Activated CD4-positive, CD25-positive, alpha-beta regulatory T cell treated with anti-CD3 and anti-CD28 coated beads, Interleukin-2, amount 50 U/mL, for 24 hours (primary cell): ENCODE measurements at regions not wholly inside any gene's neighbourhood (a gene's known extent, or its start where the extent isn't known, plus 50 kb on each side); places are given as distances from the start of the nearest gene placed in this dataset.

Source experiments
- ATAC-seq, 2 donors: fragments of 150-1000 bp; cut with Tn5 transposase; one replicate each; pipeline ENCODE4 v1.10.0; 2021; ENCODE audit warnings: mild to moderate bottlenecking in 1 of 2, moderate library complexity in 1 of 2

DNA sequence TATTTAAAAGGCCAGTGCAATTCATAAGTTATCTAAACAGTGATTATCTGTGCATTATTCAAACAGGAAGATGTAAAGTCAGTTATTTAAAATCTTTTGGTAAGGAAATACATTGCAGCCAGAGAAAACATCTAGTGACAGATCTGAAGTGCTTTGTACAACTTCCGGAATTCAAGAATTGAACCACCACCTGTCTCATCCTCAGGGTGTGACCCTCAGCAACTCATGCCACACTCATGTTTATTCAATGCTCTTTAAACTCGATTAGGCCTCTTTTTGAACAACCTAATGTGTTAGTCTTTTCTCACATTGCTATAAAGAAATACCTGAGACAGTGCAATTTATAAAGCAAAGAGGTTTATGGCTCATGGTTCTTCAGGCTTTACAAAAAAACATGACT is 62.6 kb upstream of the GGTLC1 start:
- ATAC-seq = no peak

DNA sequence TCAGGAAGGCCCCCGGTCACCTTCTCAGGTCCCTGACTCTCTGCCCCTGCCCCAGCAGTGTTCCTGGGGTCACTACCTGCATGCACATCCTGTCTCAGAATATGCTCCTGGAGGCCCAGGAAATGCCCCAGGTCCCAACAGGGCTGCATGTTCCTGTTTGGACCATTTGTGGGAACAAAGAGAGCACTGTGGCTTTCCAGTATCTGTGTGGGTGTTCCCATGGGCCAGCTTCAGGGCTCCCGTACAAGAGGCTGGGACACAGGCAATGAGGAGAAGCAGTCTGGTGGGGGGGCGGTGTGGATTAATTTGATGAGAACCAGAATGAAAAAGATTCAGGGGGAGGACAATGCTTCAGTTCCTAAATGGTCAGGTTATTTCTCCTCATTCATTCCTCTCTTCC is 61.5 kb upstream of the GGTLC1 start:
- no peak for ATAC-seq

GRCh38 chr20:24049081-24049480 is 60.5 kb upstream of the GGTLC1 start:
- ATAC-seq = peak; percentile 23 to 43

- ATAC-seq = no peak
Observed at GRCh38 chr20:24048024-24048611, 59.5 kb upstream of the GGTLC1 start.

- ATAC-seq = no peak
Observed at GRCh38 chr20:24046888-24047287, 58.3 kb upstream of the GGTLC1 start.

DNA sequence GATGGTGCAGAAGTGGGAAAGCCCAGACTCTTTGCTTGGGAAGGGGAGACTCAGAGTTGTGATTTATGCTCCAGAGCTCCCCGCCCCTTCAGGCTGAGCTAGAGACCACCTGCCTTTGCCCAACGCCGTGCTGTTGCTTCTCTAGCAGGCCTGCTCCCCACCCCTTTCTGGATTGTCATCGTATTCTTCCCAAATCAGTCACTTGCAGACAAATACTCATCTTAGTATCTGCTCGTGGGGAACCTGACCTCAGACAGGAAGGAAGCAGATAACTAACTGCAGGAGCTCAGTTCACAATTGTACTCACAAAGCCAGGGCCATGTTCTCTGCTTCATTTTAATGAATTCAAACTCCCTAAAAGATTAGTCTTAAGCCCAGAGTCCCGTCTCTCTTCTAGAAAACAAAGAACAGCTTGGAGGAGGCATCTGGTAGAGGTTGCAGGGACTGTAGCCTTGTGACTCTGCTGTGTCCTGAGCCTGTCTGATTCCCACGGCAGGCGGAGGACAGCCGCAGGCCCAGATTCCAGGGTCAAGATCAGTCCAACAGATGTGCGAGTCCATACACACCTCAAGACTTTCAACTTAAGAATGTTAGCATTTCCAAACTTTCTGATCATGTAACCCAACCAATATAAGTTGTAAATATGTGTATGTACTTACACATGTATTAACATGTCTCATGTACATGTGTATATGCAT is 57.2 kb upstream of the GGTLC1 start:
- peak; percentile 40 to 60 for ATAC-seq

- no peak for ATAC-seq
Observed at GRCh38 chr20:24043294-24043693, 54.7 kb upstream of the GGTLC1 start.

DNA sequence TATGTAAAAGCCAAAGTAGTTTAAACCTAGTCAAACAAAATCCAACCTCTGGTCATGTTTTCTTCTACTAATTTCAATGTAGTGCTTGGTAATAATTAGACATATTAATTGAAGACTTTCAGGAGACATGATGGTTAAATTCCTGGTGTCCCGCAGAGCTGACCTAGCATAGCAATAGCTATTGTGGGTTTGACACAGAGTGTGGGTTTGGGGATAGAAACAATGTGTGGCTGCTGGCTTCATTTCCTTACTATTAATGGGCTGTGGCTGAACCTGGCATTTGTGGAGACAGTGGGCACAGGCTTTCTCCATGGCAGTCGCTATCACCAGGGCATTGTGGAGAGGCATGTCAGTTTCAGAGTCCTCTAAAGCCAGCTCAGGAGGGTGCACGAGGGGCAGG is 54.1 kb upstream of the GGTLC1 start:
- no peak for ATAC-seq

GRCh38 chr20:24040896-24041459 is 52.4 kb upstream of the GGTLC1 start:
- no peak for ATAC-seq

DNA sequence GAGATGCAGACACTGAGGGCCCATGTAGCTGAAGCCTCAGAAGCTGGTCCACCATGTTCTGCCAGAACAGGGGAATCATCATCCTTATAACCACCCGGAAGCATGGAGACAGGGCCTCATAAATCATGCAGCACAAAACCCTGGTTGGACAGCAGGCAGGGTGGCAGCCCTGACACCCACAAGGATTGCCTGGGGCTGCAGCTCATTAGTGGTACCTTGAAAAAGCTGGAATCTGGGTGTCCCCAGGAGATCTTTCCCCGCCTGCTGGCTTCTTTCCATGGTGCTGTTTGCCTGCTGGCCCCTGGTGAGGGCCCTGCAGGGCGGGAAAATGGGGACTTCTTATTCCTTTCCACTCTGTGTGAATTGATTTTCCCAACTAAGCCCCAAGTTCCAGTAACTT is 50.6 kb upstream of the GGTLC1 start:
- no peak for ATAC-seq
